GM23338 (cell line): ENCODE measurements at regions not wholly inside any gene's neighbourhood (a gene's known extent, or its start where the extent isn't known, plus 50 kb on each side); places are given as distances from the start of the nearest gene placed in this dataset.

Source experiments
- ATAC-seq: fragments of 200-7000 bp; cut with Tn5 transposase; 3 replicates; pipeline ENCODE4 v1.9.1; 2020
- DNase-seq: peaks from one replicate; pipeline ENCODE4 v3.0.0-alpha.2; 2015; ENCODE audit warnings: low spot score
- H2AFZ ChIP-seq: fragments of 200-600 bp; sonication (generic); 2 replicates; pipeline ENCODE4 v1.8.0; 2016; ENCODE audit warnings: antibody characterized with exemption, mild to moderate bottlenecking, moderate library complexity
- H3F3A ChIP-seq: fragments of 200-600 bp; sonication (generic); replicated peaks from 2 replicates; pipeline ENCODE4 v1.8.0; 2017; ENCODE audit warnings: antibody characterized with exemption, mixed run types, low read depth
- H3K27ac ChIP-seq: fragments of 200-600 bp; sonication (generic); 2 replicates; pipeline ENCODE4 v1.6.1; 2016; ENCODE audit warnings: low read depth
- H3K27me3 ChIP-seq: fragments of 200-600 bp; sonication (generic); 2 replicates; pipeline ENCODE4 v1.8.0; 2016; ENCODE audit warnings: mild to moderate bottlenecking, mixed run types, moderate library complexity; ENCODE audit not compliant: insufficient read depth
- H3K36me3 ChIP-seq: fragments of 200-600 bp; sonication (generic); 2 replicates; pipeline ENCODE4 v1.8.0; 2016; ENCODE audit warnings: mild to moderate bottlenecking; ENCODE audit not compliant: insufficient read depth
- H3K4me1 ChIP-seq: fragments of 200-600 bp; sonication (generic); 2 replicates; pipeline ENCODE4 v1.8.0; 2016; ENCODE audit warnings: mild to moderate bottlenecking, moderate library complexity; ENCODE audit not compliant: insufficient read depth
- H3K4me2 ChIP-seq: fragments of 200-600 bp; sonication (generic); 2 replicates; pipeline ENCODE4 v1.7.1; 2017; ENCODE audit warnings: mixed run types
- H3K4me3 ChIP-seq: fragments of 200-600 bp; sonication (generic); 2 replicates; pipeline ENCODE4 v1.6.1; 2016; ENCODE audit warnings: mixed run types
- H3K79me2 ChIP-seq: fragments of 200-600 bp; sonication (generic); replicated peaks from 2 replicates; pipeline ENCODE4 v1.8.0; 2017; ENCODE audit warnings: mild to moderate bottlenecking; ENCODE audit not compliant: insufficient read depth
- H3K9me2 ChIP-seq: fragments of 200-600 bp; sonication (generic); 2 replicates; pipeline ENCODE4 v1.8.0; 2017; ENCODE audit not compliant: insufficient read depth
- H4K20me1 ChIP-seq: fragments of 200-600 bp; sonication (generic); replicated peaks from 2 replicates; pipeline ENCODE4 v1.8.0; 2017; ENCODE audit warnings: mild to moderate bottlenecking; ENCODE audit not compliant: insufficient read depth
- H3K27ac Mint-ChIP-seq: 2 replicates; pipeline ENCODE4 v1.8.0; 2020; ENCODE audit warnings: inconsistent platforms, mild to moderate bottlenecking, moderate library complexity, mixed read lengths
- H3K27me3 Mint-ChIP-seq: 3 replicates; pipeline ENCODE4 v1.8.0; 2022; ENCODE audit warnings: low read depth, mild to moderate bottlenecking, moderate library complexity, mixed read lengths, inconsistent platforms; ENCODE audit not compliant: insufficient read depth, poor library complexity
- H3K36me3 Mint-ChIP-seq: 3 replicates; pipeline ENCODE4 v1.8.0; 2021; ENCODE audit warnings: low read depth, mild to moderate bottlenecking, inconsistent platforms, moderate library complexity, mixed read lengths
- H3K4me1 Mint-ChIP-seq: 3 replicates; pipeline ENCODE4 v1.8.0; 2020; ENCODE audit warnings: mild to moderate bottlenecking, inconsistent platforms, mixed read lengths
- H3K4me3 Mint-ChIP-seq: 3 replicates; pipeline ENCODE4 v1.8.0; 2021; ENCODE audit warnings: moderate library complexity, mild to moderate bottlenecking, inconsistent platforms, mixed read lengths
- H3K9me3 Mint-ChIP-seq: 3 replicates; pipeline ENCODE4 v1.8.0; 2020; ENCODE audit warnings: moderate library complexity, mild to moderate bottlenecking, inconsistent platforms, mixed read lengths
- CREB1 ChIP-seq: fragments of 250-450 bp; sonication (Bioruptor Pico); IDR thresholded peaks from 2 replicates; pipeline ENCODE4 v1.5.0; 2020; ENCODE audit warnings: low read depth, mild to moderate bottlenecking, moderate library complexity
- CTCF ChIP-seq, 2 experiments: fragments of 200-600 bp in 1 of 2; sonication (generic) in 1 of 2; conservative IDR thresholded peaks; 2 replicates each; pipeline versions ENCODE4 v1.5.1 to v1.6.1; 2016 to 2017; ENCODE audit warnings: antibody characterized with exemption in 2 of 2, low read depth in 2 of 2, mild to moderate bottlenecking in 2 of 2, moderate library complexity in 1 of 2
- ETS1 ChIP-seq: IDR thresholded peaks from 2 replicates; pipeline ENCODE4 v1.6.1; 2016; ENCODE audit warnings: antibody characterized with exemption
- EZH2 ChIP-seq: fragments of 200-600 bp; sonication (generic); IDR thresholded peaks from one replicate; pipeline ENCODE4 v1.8.0; 2017; ENCODE audit warnings: antibody characterized with exemption, mild to moderate bottlenecking, low read depth; ENCODE audit not compliant: unreplicated experiment
- EZH2phosphoT487 ChIP-seq: fragments of 200-600 bp; sonication (generic); IDR thresholded peaks from one replicate; pipeline ENCODE4 v1.8.1; 2018; ENCODE audit warnings: antibody characterized with exemption; ENCODE audit not compliant: unreplicated experiment
- JUNB ChIP-seq: IDR thresholded peaks from one replicate; pipeline ENCODE4 v1.6.1; 2016; ENCODE audit warnings: antibody characterized with exemption; ENCODE audit not compliant: unreplicated experiment
- NANOG ChIP-seq: IDR thresholded peaks from 2 replicates; pipeline ENCODE4 v1.6.1; 2016; ENCODE audit warnings: antibody characterized with exemption, borderline replicate concordance
- POLR2AphosphoS5 ChIP-seq: IDR thresholded peaks from 2 replicates; pipeline ENCODE4 v1.6.1; 2016; ENCODE audit warnings: antibody characterized with exemption, low read depth
- STAT1 ChIP-seq: IDR thresholded peaks from one replicate; pipeline ENCODE4 v1.6.1; 2016; ENCODE audit warnings: antibody characterized with exemption; ENCODE audit not compliant: unreplicated experiment
- ZNF114 ChIP-seq: fragments of 250-450 bp; sonication (Bioruptor Pico); IDR thresholded peaks from 2 replicates; pipeline ENCODE4 v1.5.0; 2020; ENCODE audit warnings: mild to moderate bottlenecking, moderate library complexity
- ZNF331 ChIP-seq: fragments of 250-450 bp; sonication (Bioruptor Pico); IDR thresholded peaks from 2 replicates; pipeline ENCODE4 v1.5.0; 2020; ENCODE audit warnings: low read depth, mild to moderate bottlenecking, moderate library complexity
- ZNF462 ChIP-seq: fragments of 250-450 bp; sonication (Bioruptor Pico); IDR thresholded peaks from 2 replicates; pipeline ENCODE4 v1.5.0; 2020; ENCODE audit warnings: mild to moderate bottlenecking, moderate library complexity
- TF ChIP-seq, protein P1 (sequence below): IDR thresholded peaks from one replicate; pipeline ENCODE4 v1.6.1; 2018; ENCODE audit warnings: antibody characterized with exemption; ENCODE audit not compliant: unreplicated experiment

DNA sequence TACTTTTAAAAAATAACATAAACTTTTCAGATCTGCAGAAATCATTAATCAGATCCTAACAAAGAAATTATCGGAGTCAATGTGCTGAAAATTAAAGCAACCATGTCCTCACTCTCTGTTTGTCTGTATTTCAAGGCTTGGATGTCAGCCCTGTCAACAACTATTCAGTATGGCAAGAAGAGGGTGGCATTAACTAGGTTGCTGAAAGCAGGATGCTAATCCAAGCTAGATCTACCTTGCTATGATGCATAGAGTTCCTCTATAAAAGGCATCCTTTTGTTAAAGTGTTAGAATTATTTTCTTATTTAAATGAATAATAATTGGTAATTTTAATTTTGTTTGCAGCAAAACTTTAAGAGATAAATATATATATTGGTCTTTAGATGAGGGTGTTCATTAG is 800.8 kb downstream of the CDH11 start:
- no peaks in the 10 kb centered on the region for H3K27me3 Mint-ChIP-seq
- H3K9me2 ChIP-seq, result no peaks in the 10 kb centered on the region
- no peaks in the 10 kb centered on the region for H3K9me3 Mint-ChIP-seq
- no peaks in the 10 kb centered on the region for H3K79me2 ChIP-seq
- no peaks in the 10 kb centered on the region for H3K4me1 ChIP-seq
- DNase-seq (no peak), ATAC-seq (no peak)
- H3K4me2 ChIP-seq, result no peak overlapping the region
- no peaks in the 10 kb centered on the region for H3K36me3 Mint-ChIP-seq
- H3K27ac Mint-ChIP-seq, result no peak overlapping the region
- no peaks in the 10 kb centered on the region for H3K4me1 Mint-ChIP-seq
- no peak overlapping the region for H3K4me3 ChIP-seq
- TF ChIP-seq ZNF331, result no peak
- TF ChIP-seq ZNF114 (CRISPR knock-in tag), result no peak
- no peak for TF ChIP-seq STAT1
- TF ChIP-seq CTCF (conservative IDR thresholded peaks at IDR 0.05; ENCODE audit: low read depth in 2 of 2), result no peak
- no peak for TF ChIP-seq JUNB
- TF ChIP-seq EZH2, result no peak
- no peak for TF ChIP-seq ETS1
- TF ChIP-seq POLR2AphosphoS5, result no peak
- TF ChIP-seq CREB1 (CRISPR knock-in tag), result no peak
- no peak for TF ChIP-seq NANOG
- TF ChIP-seq ZNF462, result no peak
- TF ChIP-seq, protein P1, sequence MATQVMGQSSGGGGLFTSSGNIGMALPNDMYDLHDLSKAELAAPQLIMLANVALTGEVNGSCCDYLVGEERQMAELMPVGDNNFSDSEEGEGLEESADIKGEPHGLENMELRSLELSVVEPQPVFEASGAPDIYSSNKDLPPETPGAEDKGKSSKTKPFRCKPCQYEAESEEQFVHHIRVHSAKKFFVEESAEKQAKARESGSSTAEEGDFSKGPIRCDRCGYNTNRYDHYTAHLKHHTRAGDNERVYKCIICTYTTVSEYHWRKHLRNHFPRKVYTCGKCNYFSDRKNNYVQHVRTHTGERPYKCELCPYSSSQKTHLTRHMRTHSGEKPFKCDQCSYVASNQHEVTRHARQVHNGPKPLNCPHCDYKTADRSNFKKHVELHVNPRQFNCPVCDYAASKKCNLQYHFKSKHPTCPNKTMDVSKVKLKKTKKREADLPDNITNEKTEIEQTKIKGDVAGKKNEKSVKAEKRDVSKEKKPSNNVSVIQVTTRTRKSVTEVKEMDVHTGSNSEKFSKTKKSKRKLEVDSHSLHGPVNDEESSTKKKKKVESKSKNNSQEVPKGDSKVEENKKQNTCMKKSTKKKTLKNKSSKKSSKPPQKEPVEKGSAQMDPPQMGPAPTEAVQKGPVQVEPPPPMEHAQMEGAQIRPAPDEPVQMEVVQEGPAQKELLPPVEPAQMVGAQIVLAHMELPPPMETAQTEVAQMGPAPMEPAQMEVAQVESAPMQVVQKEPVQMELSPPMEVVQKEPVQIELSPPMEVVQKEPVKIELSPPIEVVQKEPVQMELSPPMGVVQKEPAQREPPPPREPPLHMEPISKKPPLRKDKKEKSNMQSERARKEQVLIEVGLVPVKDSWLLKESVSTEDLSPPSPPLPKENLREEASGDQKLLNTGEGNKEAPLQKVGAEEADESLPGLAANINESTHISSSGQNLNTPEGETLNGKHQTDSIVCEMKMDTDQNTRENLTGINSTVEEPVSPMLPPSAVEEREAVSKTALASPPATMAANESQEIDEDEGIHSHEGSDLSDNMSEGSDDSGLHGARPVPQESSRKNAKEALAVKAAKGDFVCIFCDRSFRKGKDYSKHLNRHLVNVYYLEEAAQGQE, result no peak
- no peak for TF ChIP-seq EZH2phosphoT487
- no peaks in the 10 kb centered on the region for H3K36me3 ChIP-seq
- H3K27ac ChIP-seq, result no peak overlapping the region
- no peaks in the 10 kb centered on the region for H3F3A ChIP-seq
- H3K4me3 Mint-ChIP-seq, result no peak overlapping the region
- H3K27me3 ChIP-seq, result no peaks in the 10 kb centered on the region
- no peaks in the 10 kb centered on the region for H4K20me1 ChIP-seq
- no peak overlapping the region for H2AFZ ChIP-seq
